SK-N-MC (cell line): ENCODE measurements at regions not wholly inside any gene's neighbourhood (a gene's known extent, or its start where the extent isn't known, plus 50 kb on each side); places are given as distances from the start of the nearest gene placed in this dataset.

ENCODE experiments used
- EZH2 ChIP-seq: fragments of 200-600 bp; sonication (generic); IDR thresholded peaks from one replicate; pipeline ENCODE4 v1.6.1; 2017; ENCODE audit warnings: antibody characterized with exemption
- FOXP2 ChIP-seq: optimal IDR thresholded peaks from 2 replicates; pipeline ENCODE3; 2011; ENCODE audit warnings: mild to moderate bottlenecking, moderate library complexity; ENCODE audit not compliant: insufficient read depth; ENCODE audit errors: extremely low read length, control extremely low read depth
- POLR2AphosphoS5 ChIP-seq: IDR thresholded peaks from 2 replicates; pipeline ENCODE4 v1.6.1; 2012; ENCODE audit warnings: mild to moderate bottlenecking, low read depth, low read length, borderline replicate concordance

DNA sequence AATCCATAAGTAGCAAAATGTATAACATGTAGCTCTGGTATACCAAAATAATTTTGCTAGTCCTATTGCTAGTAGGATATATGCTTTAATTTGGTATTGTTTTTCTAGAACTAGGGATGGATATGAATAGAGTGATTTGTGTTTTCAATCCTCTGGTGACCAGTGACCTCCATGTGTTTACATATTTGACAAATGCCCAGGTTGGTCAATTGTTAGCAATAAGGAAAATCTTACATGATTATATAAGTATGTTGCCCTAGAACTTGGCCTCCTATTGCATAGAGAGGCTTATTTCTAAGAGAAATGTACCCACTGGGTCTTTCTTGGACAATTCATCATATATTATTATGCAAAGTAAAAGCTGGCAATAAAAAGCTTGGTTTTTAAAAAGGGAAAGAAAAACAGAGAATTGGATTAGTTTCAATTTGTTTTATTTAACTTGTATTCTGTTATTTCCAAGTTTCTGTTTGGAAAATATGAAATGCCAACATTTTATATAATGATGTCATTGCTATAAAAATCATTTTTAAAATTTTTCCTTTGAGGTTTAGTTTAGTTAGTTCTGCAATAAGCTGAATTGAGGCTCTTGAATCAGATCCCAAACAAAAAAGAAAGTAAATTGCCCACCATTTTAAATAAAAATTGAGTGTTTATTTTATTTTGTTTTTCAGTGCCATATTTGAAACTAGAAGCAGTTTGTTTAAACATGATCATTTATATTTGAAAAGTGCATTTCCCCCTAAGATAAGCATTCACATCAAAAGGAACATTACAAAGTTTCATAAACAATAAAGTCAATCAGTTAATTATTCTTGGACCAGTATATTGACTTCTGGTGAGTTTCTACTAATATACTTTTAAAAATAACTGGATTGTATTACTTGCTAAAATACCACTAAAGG lies 210.9 kb downstream of the ZC3H11B start:
- TF ChIP-seq POLR2AphosphoS5, result no peak
- TF ChIP-seq EZH2, result no peak
- no peak for TF ChIP-seq FOXP2
